Liver (tissue), 3 donors: ENCODE measurements at regions not wholly inside any gene's neighbourhood (a gene's known extent, or its start where the extent isn't known, plus 50 kb on each side); places are given as distances from the start of the nearest gene placed in this dataset.

ENCODE experiments used
- ATF3 ChIP-seq: IDR thresholded peaks from 2 replicates; pipeline ENCODE4 v1.6.1; 2016; ENCODE audit warnings: antibody characterized with exemption
- EGR1 ChIP-seq, 2 donors: IDR thresholded peaks; 2 replicates each; pipeline ENCODE4 v1.6.1; 2016 to 2018; ENCODE audit warnings: antibody characterized with exemption in 2 of 2, low read depth in 2 of 2
- FOXA1 ChIP-seq: IDR thresholded peaks from 2 replicates; pipeline ENCODE4 v1.6.1; 2016; ENCODE audit warnings: antibody characterized with exemption
- GABPA ChIP-seq, 2 donors: IDR thresholded peaks in 1 of 2; conservative IDR thresholded peaks in 1 of 2; 2 replicates each; pipeline ENCODE4 v1.6.1; 2016; ENCODE audit warnings: antibody characterized with exemption in 2 of 2, mild to moderate bottlenecking in 1 of 2, moderate library complexity in 1 of 2
- HNF4G ChIP-seq: IDR thresholded peaks from 2 replicates; pipeline ENCODE4 v1.6.1; 2016; ENCODE audit warnings: antibody characterized with exemption
- MAX ChIP-seq: IDR thresholded peaks from 2 replicates; pipeline ENCODE4 v1.6.1; 2016; ENCODE audit warnings: antibody characterized with exemption
- NR2F2 ChIP-seq: IDR thresholded peaks from 2 replicates; pipeline ENCODE4 v1.6.1; 2016; ENCODE audit warnings: antibody characterized with exemption
- RAD21 ChIP-seq, 2 donors: IDR thresholded peaks; 2 replicates each; pipeline ENCODE4 v1.6.1; 2016; ENCODE audit warnings: antibody characterized with exemption in 2 of 2, mild to moderate bottlenecking in 2 of 2
- REST ChIP-seq: IDR thresholded peaks from 2 replicates; pipeline ENCODE4 v1.6.1; 2016; ENCODE audit warnings: antibody characterized with exemption, mild to moderate bottlenecking
- SP1 ChIP-seq: IDR thresholded peaks from 2 replicates; pipeline ENCODE4 v1.6.1; 2018; ENCODE audit warnings: antibody characterized with exemption, mild to moderate bottlenecking
- TAF1 ChIP-seq: conservative IDR thresholded peaks from 2 replicates; pipeline ENCODE4 v1.6.1; 2016; ENCODE audit warnings: antibody characterized with exemption, mild to moderate bottlenecking
- YY1 ChIP-seq: IDR thresholded peaks from 2 replicates; pipeline ENCODE4 v1.6.1; 2016; ENCODE audit warnings: antibody characterized with exemption, mild to moderate bottlenecking
- ZBTB33 ChIP-seq: IDR thresholded peaks from 2 replicates; pipeline ENCODE4 v1.6.1; 2016; ENCODE audit warnings: antibody characterized with exemption
- TF ChIP-seq, protein P1 (sequence below): fragments of 150-350 bp; IDR thresholded peaks from 2 replicates; pipeline ENCODE4 v1.5.1; 2017; ENCODE audit warnings: improper control_type of control experiment, low read depth, low read length; ENCODE audit not compliant: missing input control
- donor health status: healthy.
- donor health status: healthy.

DNA sequence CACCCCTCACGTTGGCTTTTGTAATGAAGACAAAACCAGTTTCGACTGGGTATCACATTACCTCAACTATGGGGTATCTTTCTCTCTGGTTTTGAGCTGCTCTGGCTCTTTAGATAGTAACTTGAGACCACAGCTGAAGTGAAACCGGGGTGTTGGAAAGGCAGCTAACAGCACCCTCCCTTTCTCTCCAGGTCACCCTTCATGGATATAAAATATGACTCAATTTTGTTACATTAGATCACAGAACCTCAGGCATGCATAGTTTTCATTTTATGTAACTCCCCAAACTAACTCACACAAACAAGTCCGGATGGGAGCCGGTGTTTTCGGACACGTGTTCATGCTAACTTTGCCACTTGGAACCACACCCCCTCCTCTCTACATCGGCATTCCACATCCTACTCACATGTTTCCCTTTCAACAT lies 90.7 kb downstream of the NR2F2 start:
- TF ChIP-seq, protein P1, sequence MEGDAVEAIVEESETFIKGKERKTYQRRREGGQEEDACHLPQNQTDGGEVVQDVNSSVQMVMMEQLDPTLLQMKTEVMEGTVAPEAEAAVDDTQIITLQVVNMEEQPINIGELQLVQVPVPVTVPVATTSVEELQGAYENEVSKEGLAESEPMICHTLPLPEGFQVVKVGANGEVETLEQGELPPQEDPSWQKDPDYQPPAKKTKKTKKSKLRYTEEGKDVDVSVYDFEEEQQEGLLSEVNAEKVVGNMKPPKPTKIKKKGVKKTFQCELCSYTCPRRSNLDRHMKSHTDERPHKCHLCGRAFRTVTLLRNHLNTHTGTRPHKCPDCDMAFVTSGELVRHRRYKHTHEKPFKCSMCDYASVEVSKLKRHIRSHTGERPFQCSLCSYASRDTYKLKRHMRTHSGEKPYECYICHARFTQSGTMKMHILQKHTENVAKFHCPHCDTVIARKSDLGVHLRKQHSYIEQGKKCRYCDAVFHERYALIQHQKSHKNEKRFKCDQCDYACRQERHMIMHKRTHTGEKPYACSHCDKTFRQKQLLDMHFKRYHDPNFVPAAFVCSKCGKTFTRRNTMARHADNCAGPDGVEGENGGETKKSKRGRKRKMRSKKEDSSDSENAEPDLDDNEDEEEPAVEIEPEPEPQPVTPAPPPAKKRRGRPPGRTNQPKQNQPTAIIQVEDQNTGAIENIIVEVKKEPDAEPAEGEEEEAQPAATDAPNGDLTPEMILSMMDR = no peak
- no peak for TF ChIP-seq EGR1 (IDR thresholded peaks at IDR 0.05; ENCODE audit: low read depth in 2 of 2)
- no peak for TF ChIP-seq TAF1
- TF ChIP-seq HNF4G = no peak
- no peak for TF ChIP-seq REST
- no peak for TF ChIP-seq RAD21 (IDR thresholded peaks at IDR 0.05)
- TF ChIP-seq FOXA1 = no peak
- TF ChIP-seq ATF3 = no peak
- no peak for TF ChIP-seq MAX
- no peak for TF ChIP-seq YY1
- no peak for TF ChIP-seq ZBTB33
- no peak for TF ChIP-seq GABPA (IDR thresholded peaks at IDR 0.05 in 1 of 2, conservative IDR thresholded peaks at IDR 0.05 in 1 of 2)
- no peak for TF ChIP-seq SP1
- no peak for TF ChIP-seq NR2F2
